Activated CD4-positive, alpha-beta memory T cell treated with anti-CD3 and anti-CD28 coated beads for 36 hours (primary cell): ENCODE measurements at regions not wholly inside any gene's neighbourhood (a gene's known extent, or its start where the extent isn't known, plus 50 kb on each side); places are given as distances from the start of the nearest gene placed in this dataset.

Experiments used
- CTCF ChIA-PET: fragments of 350-600 bp; sonication (Branson Sonifier 250); formaldehyde crosslinking; loops from one replicate; lab custom pipeline; 2021; ENCODE audit warnings: antibody characterized with exemption, inconsistent platforms; lab: Charles Lee
- POLR2A ChIA-PET: fragments of 350-600 bp; sonication (Branson Sonifier 250); formaldehyde crosslinking; loops from one replicate; lab custom pipeline; 2021; ENCODE audit warnings: antibody characterized with exemption; lab: Charles Lee
- DNase-seq: peaks from one replicate; pipeline ENCODE4 v3.0.0-alpha.2; 2020
- H3K27ac Mint-ChIP-seq: one replicate; pipeline ENCODE4 v1.8.0; 2021; ENCODE audit warnings: mixed read lengths
- H3K27me3 Mint-ChIP-seq: one replicate; pipeline ENCODE4 v1.8.0; 2021; ENCODE audit warnings: mixed read lengths
- H3K36me3 Mint-ChIP-seq: one replicate; pipeline ENCODE4 v1.8.0; 2021; ENCODE audit warnings: mixed read lengths
- H3K4me1 Mint-ChIP-seq: one replicate; pipeline ENCODE4 v1.8.0; 2021; ENCODE audit warnings: low read depth, mixed read lengths
- H3K4me3 Mint-ChIP-seq: one replicate; pipeline ENCODE4 v1.8.0; 2021; ENCODE audit warnings: mild to moderate bottlenecking, mixed read lengths
- H3K9me3 Mint-ChIP-seq: one replicate; pipeline ENCODE4 v1.8.0; 2021; ENCODE audit warnings: mixed read lengths
- intact Hi-C: fragments of 100-400 bp; cut with micrococcal nuclease; formaldehyde crosslinking; loops from one replicate; pipeline ENCODE4 v1.15.1; 2023

GRCh38 chr11:100545556-100545955, 141.5 kb upstream of the ARHGAP42 start:
- no peaks in the 10 kb centered on the region for H3K27me3 Mint-ChIP-seq
- H3K4me3 Mint-ChIP-seq: no peak overlapping the region
- H3K9me3 Mint-ChIP-seq: no peaks in the 10 kb centered on the region
- no peaks in the 10 kb centered on the region for H3K4me1 Mint-ChIP-seq
- CTCF ChIA-PET: no interaction called here
- H3K27ac Mint-ChIP-seq: no peak overlapping the region
- DNase-seq: no peak
- H3K36me3 Mint-ChIP-seq: no peaks in the 10 kb centered on the region
- intact Hi-C loops: no loop called here
- POLR2A ChIA-PET: no interaction called here

- H3K27me3 Mint-ChIP-seq: no peaks in the 10 kb centered on the region
- ChIA-PET POLR2A (no interaction called here), CTCF (no interaction called here)
Observed at GRCh38 chr11:100545970-100546369, 141.1 kb upstream of the ARHGAP42 start.

GRCh38 chr11:100546714-100547113, 140.4 kb upstream of the ARHGAP42 start:
- POLR2A ChIA-PET: no interaction called here

More at GRCh38 chr11:100545970-100546369, 141.1 kb upstream of the ARHGAP42 start:
- no peaks in the 10 kb centered on the region for H3K4me1 Mint-ChIP-seq
- DNase-seq: no peak
- H3K4me3 Mint-ChIP-seq: no peak overlapping the region
- H3K36me3 Mint-ChIP-seq: no peaks in the 10 kb centered on the region
- no peaks in the 10 kb centered on the region for H3K9me3 Mint-ChIP-seq
- H3K27ac Mint-ChIP-seq: no peak overlapping the region
- intact Hi-C loops: no loop called here

GRCh38 chr11:100550298-100550697, 136.8 kb upstream of the ARHGAP42 start:
- ChIA-PET CTCF (no interaction called here), POLR2A (no interaction called here)
- intact Hi-C loops: no loop called here
- DNase-seq: no peak
- Mint-ChIP-seq H3K27ac (no peak overlapping the region), H3K9me3 (peaks cover 4% of the 10 kb centered on the region), H3K27me3 (no peaks in the 10 kb centered on the region), H3K36me3 (no peaks in the 10 kb centered on the region), H3K4me3 (no peak overlapping the region), H3K4me1 (no peaks in the 10 kb centered on the region)

More at GRCh38 chr11:100546714-100547113, 140.4 kb upstream of the ARHGAP42 start:
- Mint-ChIP-seq H3K4me3 (no peak overlapping the region), H3K4me1 (no peaks in the 10 kb centered on the region), H3K27me3 (no peaks in the 10 kb centered on the region), H3K36me3 (no peaks in the 10 kb centered on the region), H3K27ac (no peak overlapping the region), H3K9me3 (no peaks in the 10 kb centered on the region)
- no peak for DNase-seq
- intact Hi-C loops: no loop called here
- CTCF ChIA-PET: no interaction called here

GRCh38 chr11:100550912-100551632, 136.0 kb upstream of the ARHGAP42 start:
- DNase-seq: no peak
- no peak overlapping the region for H3K27ac Mint-ChIP-seq
- intact Hi-C loops: no loop called here
- no peaks in the 10 kb centered on the region for H3K4me1 Mint-ChIP-seq
- CTCF ChIA-PET: no interaction called here
- POLR2A ChIA-PET: no interaction called here
- H3K36me3 Mint-ChIP-seq: no peaks in the 10 kb centered on the region
- H3K4me3 Mint-ChIP-seq: no peak overlapping the region
- no peaks in the 10 kb centered on the region for H3K27me3 Mint-ChIP-seq
- peaks cover 4% of the 10 kb centered on the region for H3K9me3 Mint-ChIP-seq

- Mint-ChIP-seq H3K9me3 (peaks cover 4% of the 10 kb centered on the region), H3K4me1 (no peaks in the 10 kb centered on the region), H3K27ac (no peak overlapping the region), H3K4me3 (no peak overlapping the region), H3K27me3 (no peaks in the 10 kb centered on the region), H3K36me3 (no peaks in the 10 kb centered on the region)
- ChIA-PET POLR2A (no interaction called here), CTCF (no interaction called here)
- intact Hi-C loops: no loop called here
- DNase-seq: no peak
Observed at GRCh38 chr11:100555931-100556330, 131.2 kb upstream of the ARHGAP42 start.

GRCh38 chr11:100556781-100557180, 130.3 kb upstream of the ARHGAP42 start:
- Mint-ChIP-seq H3K27ac (no peak overlapping the region), H3K4me3 (no peak overlapping the region), H3K36me3 (no peaks in the 10 kb centered on the region), H3K9me3 (peaks cover 7% of the 10 kb centered on the region), H3K27me3 (no peaks in the 10 kb centered on the region), H3K4me1 (no peaks in the 10 kb centered on the region)
- DNase-seq: no peak
- ChIA-PET CTCF (no interaction called here), POLR2A (no interaction called here)
- intact Hi-C loops: no loop called here

- H3K4me3 Mint-ChIP-seq: no peak overlapping the region
- H3K36me3 Mint-ChIP-seq: no peaks in the 10 kb centered on the region
- ChIA-PET POLR2A (no interaction called here), CTCF (interaction anchor here (0.6 kb wide), 1 partner anchor 986 kb away, joined by 3 read pairs; no protein-coding TSS in a partner anchor)
- no peak for DNase-seq
- H3K27me3 Mint-ChIP-seq: no peaks in the 10 kb centered on the region
- H3K9me3 Mint-ChIP-seq: peaks cover 3% of the 10 kb centered on the region
- no peak overlapping the region for H3K27ac Mint-ChIP-seq
- no peaks in the 10 kb centered on the region for H3K4me1 Mint-ChIP-seq
- intact Hi-C loops: no loop called here
Observed at GRCh38 chr11:100557830-100558611, 129.1 kb upstream of the ARHGAP42 start.

GRCh38 chr11:100560606-100561005, 126.5 kb upstream of the ARHGAP42 start:
- DNase-seq: no peak
- intact Hi-C loops: no loop called here
- Mint-ChIP-seq H3K4me3 (no peak overlapping the region), H3K27me3 (no peaks in the 10 kb centered on the region), H3K36me3 (no peaks in the 10 kb centered on the region), H3K4me1 (no peaks in the 10 kb centered on the region), H3K9me3 (peaks cover 3% of the 10 kb centered on the region), H3K27ac (no peak overlapping the region)
- CTCF ChIA-PET: no interaction called here
- POLR2A ChIA-PET: no interaction called here

GRCh38 chr11:100561323-100561722, 125.8 kb upstream of the ARHGAP42 start:
- Mint-ChIP-seq H3K27me3 (no peaks in the 10 kb centered on the region), H3K4me3 (no peak overlapping the region), H3K4me1 (no peaks in the 10 kb centered on the region), H3K36me3 (no peaks in the 10 kb centered on the region), H3K27ac (no peak overlapping the region), H3K9me3 (peaks cover 3% of the 10 kb centered on the region)
- ChIA-PET CTCF (interaction anchor here (0.6 kb wide), 1 partner anchor 662 kb away, joined by 3 read pairs; no protein-coding TSS in a partner anchor), POLR2A (no interaction called here)
- intact Hi-C loops: no loop called here
- DNase-seq: no peak

GRCh38 chr11:100562128-100562527, 125.0 kb upstream of the ARHGAP42 start:
- CTCF ChIA-PET: no interaction called here
- no peaks in the 10 kb centered on the region for H3K27me3 Mint-ChIP-seq
- H3K4me1 Mint-ChIP-seq: no peaks in the 10 kb centered on the region
- no peak overlapping the region for H3K4me3 Mint-ChIP-seq
- intact Hi-C loops: no loop called here
- no peaks in the 10 kb centered on the region for H3K36me3 Mint-ChIP-seq
- H3K27ac Mint-ChIP-seq: no peak overlapping the region
- peaks cover 3% of the 10 kb centered on the region for H3K9me3 Mint-ChIP-seq
- POLR2A ChIA-PET: no interaction called here
- DNase-seq: no peak

- H3K27ac Mint-ChIP-seq: no peak overlapping the region
Observed at GRCh38 chr11:100563541-100564280, 123.4 kb upstream of the ARHGAP42 start.

More at GRCh38 chr11:100563541-100564280, 123.4 kb upstream of the ARHGAP42 start:
- no peaks in the 10 kb centered on the region for H3K4me1 Mint-ChIP-seq
- no peak for DNase-seq
- POLR2A ChIA-PET: no interaction called here
- H3K4me3 Mint-ChIP-seq: no peak overlapping the region
- no peaks in the 10 kb centered on the region for H3K27me3 Mint-ChIP-seq
- CTCF ChIA-PET: no interaction called here
- no peaks in the 10 kb centered on the region for H3K36me3 Mint-ChIP-seq
- intact Hi-C loops: no loop called here
- H3K9me3 Mint-ChIP-seq: peaks cover 3% of the 10 kb centered on the region
